Heart right ventricle (tissue), 16 donors: ENCODE measurements at regions not wholly inside any gene's neighbourhood (a gene's known extent, or its start where the extent isn't known, plus 50 kb on each side); places are given as distances from the start of the nearest gene placed in this dataset.

ENCODE experiments used
- ATAC-seq, 8 donors: fragments of 200-7000 bp; cut with Tn5 transposase; one replicate each; pipeline ENCODE4 v1.9.1; 2020; ENCODE audit warnings: mild to moderate bottlenecking in 8 of 8, moderate library complexity in 8 of 8, moderate number of reproducible peaks in 1 of 8
- DNase-seq, 2 donors: peaks; one replicate each; pipeline ENCODE4 v3.0.0-alpha.2; 2020
- H3K27ac ChIP-seq, 10 donors: fragments of 200-600 bp; sonication (generic) in 2 of 10; one replicate each; pipeline versions ENCODE4 v1.5.0 to v1.8.0; 2020 to 2022; ENCODE audit warnings: mild to moderate bottlenecking in 3 of 10
- H3K27me3 ChIP-seq, 7 donors: fragments of 200-600 bp; one replicate each; pipeline ENCODE4 v1.8.0; 2021 to 2022; ENCODE audit warnings: mild to moderate bottlenecking in 2 of 7
- H3K36me3 ChIP-seq, 9 donors: fragments of 200-600 bp; sonication (generic) in 1 of 9; one replicate each; pipeline versions ENCODE4 v1.5.0 to v1.8.0; 2020 to 2022; ENCODE audit warnings: mild to moderate bottlenecking in 2 of 9
- H3K4me1 ChIP-seq, 9 donors: fragments of 200-600 bp; sonication (generic) in 1 of 9; one replicate each; pipeline versions ENCODE4 v1.5.0 to v1.8.0; 2020 to 2022; ENCODE audit warnings: mild to moderate bottlenecking in 4 of 9
- H3K4me3 ChIP-seq, 10 donors: fragments of 200-600 bp; sonication (generic) in 2 of 10; one replicate each; pipeline versions ENCODE4 v1.5.0 to v1.8.0; 2020 to 2022; ENCODE audit warnings: mild to moderate bottlenecking in 7 of 10, moderate library complexity in 2 of 10
- H3K9me3 ChIP-seq, 11 donors: fragments of 200-600 bp in 10 of 11; sonication (generic) in 2 of 11; one replicate each; pipeline versions ENCODE4 v1.5.0 to v1.8.0; 2013 to 2022; ENCODE audit warnings: mild to moderate bottlenecking in 2 of 11, control low read depth in 1 of 11, moderate library complexity in 1 of 11
- CTCF ChIP-seq, 9 donors: fragments of 200-600 bp; sonication (generic) in 2 of 9; IDR thresholded peaks; one replicate each; pipeline versions ENCODE4 v1.5.0 to v1.8.0; 2021 to 2022; ENCODE audit warnings: antibody characterized with exemption in 9 of 9, mild to moderate bottlenecking in 5 of 9, moderate library complexity in 1 of 9
- WGBS, 2 donors: extraction: QIAGEN DNeasy Blood & Tissue Kit; methylation state at CpG; one replicate each; pipeline ENCODE4 v1.1.7; 2013; ENCODE audit warnings: inconsistent platforms in 1 of 2; 5-methylcytosine and 5-hydroxymethylcytosine counted together
- intact Hi-C, 10 donors: fragments of 100-400 bp; cut with DNase I; formaldehyde crosslinking; loops; one replicate each; pipeline versions ENCODE4 v1.11.1 to v1.14.2; 2022
- donor health status: Arrhythmogenic right ventricular cardiomyopathy.
- donor health status: ischemic (EF 13 %, LVEDD 7.1; RV severe dilation, severe dysfunction).
- donor health status: healthy with polysubstance abuse.
- donor health status: DM: no; HTN: yes; CAD: no.
- donor health status: DM: no; HTN: no; CAD: no.
- donor health status: ischemic (EF 25% LVEDD 6.9; RV normal size, moderate dysfunction).
- donor health status: ischemic (EF 25% LVEDD 5.7; RV mildly dilated, moderate dysfunction).
- donor health status: healthy.
- donor health status: DM: yes; HTN: yes; CAD: no.
- donor health status: Ischemic cardiomyopathy.
- donor health status: ischemic (EF 35%, LVEDD 5.7; RV mildly dilated, moderate dysfunction).
- donor health status: nonischemic (EF 11% LVEDD 7.7; RV severe dilation, severe dysfunction).
- donor health status: DM: yes; HTN: yes; CAD: no.
- donor health status: PGD.
- donor health status: ischemic (EF 29% LVEDD 5.4; RV normal size, mild dysfunction).
- donor health status: nonischemic (EF 23%, LVEDD 6.1; RV moderate dilation, normal function).

GRCh38 chr20:19880256-19881079, 122.4 kb downstream of the RIN2 start:
- no peak for ATAC-seq
- intact Hi-C loops = loop anchor here in 3 of 10 donors (10.0 kb wide), 3 partner anchors 96 to 186 kb away; no protein-coding TSS in a partner anchor
- peaks cover 3 to 37% (median 26%) of the 10 kb centered on the region in 9 donors for H3K4me1 ChIP-seq
- no peaks in the 10 kb centered on the region for H3K27me3 ChIP-seq
- no peak for DNase-seq
- H3K36me3 ChIP-seq = peaks cover 0 to 8% (median 0%) of the 10 kb centered on the region in 9 donors
- no peaks in the 10 kb centered on the region for H3K9me3 ChIP-seq
- no peak for TF ChIP-seq CTCF (IDR thresholded peaks at IDR 0.05)
- WGBS, 2 donors = 90% methylated on average over 10 of the region's 10 CpGs
- H3K4me3 ChIP-seq = no peak overlapping the region
- no peak overlapping the region for H3K27ac ChIP-seq

GRCh38 chr20:19881080-19881840, 123.2 kb downstream of the RIN2 start:
- no peaks in the 10 kb centered on the region for H3K27me3 ChIP-seq
- peaks cover 5 to 37% (median 26%) of the 10 kb centered on the region in 9 donors for H3K4me1 ChIP-seq
- no peak for ATAC-seq
- no peak for TF ChIP-seq CTCF (IDR thresholded peaks at IDR 0.05)
- no peaks in the 10 kb centered on the region for H3K9me3 ChIP-seq
- H3K36me3 ChIP-seq = peaks cover 0 to 8% (median 0%) of the 10 kb centered on the region in 9 donors
- H3K4me3 ChIP-seq = no peak overlapping the region
- DNase-seq = no peak
- H3K27ac ChIP-seq = no peak overlapping the region
- intact Hi-C loops = loop anchor here in 3 of 10 donors (10.0 kb wide), 3 partner anchors 96 to 186 kb away; no protein-coding TSS in a partner anchor
- 95 to 99% methylated on average over 3 of the region's 3 CpGs for WGBS, 2 donors

- H3K36me3 ChIP-seq = peaks cover 0 to 8% (median 0%) of the 10 kb centered on the region in 9 donors
- intact Hi-C loops = loop anchor here in 3 of 10 donors (10.0 kb wide), 3 partner anchors 97 to 187 kb away; no protein-coding TSS in a partner anchor
- no peak for TF ChIP-seq CTCF (IDR thresholded peaks at IDR 0.05)
- no peak overlapping the region for H3K4me3 ChIP-seq
- H3K9me3 ChIP-seq = no peaks in the 10 kb centered on the region
- DNase-seq (no peak), ATAC-seq (no peak)
- no peak overlapping the region for H3K27ac ChIP-seq
- peaks cover 7 to 36% (median 26%) of the 10 kb centered on the region in 9 donors for H3K4me1 ChIP-seq
- H3K27me3 ChIP-seq = no peaks in the 10 kb centered on the region
- 80 to 97% methylated on average over 3 of the region's 3 CpGs for WGBS, 2 donors
Measured at GRCh38 chr20:19881990-19882389, 123.9 kb downstream of the RIN2 start.

GRCh38 chr20:19882446-19882845, 124.4 kb downstream of the RIN2 start:
- Histone ChIP-seq H3K27ac (no peak overlapping the region), H3K4me1 (peaks cover 8 to 36% (median 27%) of the 10 kb centered on the region in 9 donors), H3K4me3 (no peak overlapping the region), H3K27me3 (no peaks in the 10 kb centered on the region), H3K9me3 (no peaks in the 10 kb centered on the region), H3K36me3 (peaks cover 0 to 8% (median 0%) of the 10 kb centered on the region in 9 donors)
- ATAC-seq (no peak), DNase-seq (no peak)
- WGBS, 2 donors = 78 to 97% methylated on average over 3 of the region's 3 CpGs
- no peak for TF ChIP-seq CTCF (IDR thresholded peaks at IDR 0.05)
- intact Hi-C loops = loop anchor here in 3 of 10 donors (10.0 kb wide), 3 partner anchors 98 to 188 kb away; no protein-coding TSS in a partner anchor
